Activated T-helper 2 cell treated with anti-CD3 and anti-CD28 coated beads, Interferon-gamma antibody, Interleukin-2, Interleukin-4, amounts not matched to agents 10 μg/mL and 5 μg/mL and 100 μg/mL, durations not matched to agents 14 hours and 24 hours and 36 hours (primary cell): ENCODE measurements at regions not wholly inside any gene's neighbourhood (a gene's known extent, or its start where the extent isn't known, plus 50 kb on each side); places are given as distances from the start of the nearest gene placed in this dataset.
"Not testable (repeated sequence)": the region's sequence is repeated elsewhere in the genome, so short reads cannot be mapped to it uniquely, and the experiment has no call there.

Experiments used
- DNase-seq: peaks from one replicate; pipeline ENCODE4 v3.0.0; 2021; ENCODE audit warnings: low spot score
- H3K27ac Mint-ChIP-seq: one replicate; pipeline ENCODE4 v1.8.0; 2021; ENCODE audit warnings: mixed read lengths
- H3K27me3 Mint-ChIP-seq: one replicate; pipeline ENCODE4 v1.8.0; 2021; ENCODE audit warnings: low read depth, mixed read lengths
- H3K36me3 Mint-ChIP-seq: one replicate; pipeline ENCODE4 v1.8.0; 2021; ENCODE audit warnings: low read depth, mixed read lengths
- H3K4me1 Mint-ChIP-seq: one replicate; pipeline ENCODE4 v1.8.0; 2021; ENCODE audit warnings: low read depth, mixed read lengths
- H3K4me3 Mint-ChIP-seq: one replicate; pipeline ENCODE4 v1.8.0; 2021; ENCODE audit warnings: low read depth, mild to moderate bottlenecking, moderate library complexity, mixed read lengths
- H3K9me3 Mint-ChIP-seq: one replicate; pipeline ENCODE4 v1.8.0; 2021; ENCODE audit warnings: mixed read lengths
- intact Hi-C: fragments of 100-400 bp; cut with micrococcal nuclease; formaldehyde crosslinking; loops from one replicate; pipeline ENCODE4 v1.15.1; 2023

- Mint-ChIP-seq H3K4me3 (no peak overlapping the region), H3K4me1 (peaks cover 28% of the 10 kb centered on the region), H3K27ac (no peak overlapping the region), H3K27me3 (peaks cover 15% of the 10 kb centered on the region), H3K36me3 (peaks cover 41% of the 10 kb centered on the region), H3K9me3 (peaks cover 44% of the 10 kb centered on the region)
- DNase-seq: no peak
- intact Hi-C loops: loop anchor here (2.0 to 5.0 kb wide), 6 partner anchors 61 to 246 kb away; partner anchors contain the start of genes EMB and PARP8
Observed at GRCh38 chr5:50501491-50502228, 60.6 kb upstream of the EMB start.

DNA sequence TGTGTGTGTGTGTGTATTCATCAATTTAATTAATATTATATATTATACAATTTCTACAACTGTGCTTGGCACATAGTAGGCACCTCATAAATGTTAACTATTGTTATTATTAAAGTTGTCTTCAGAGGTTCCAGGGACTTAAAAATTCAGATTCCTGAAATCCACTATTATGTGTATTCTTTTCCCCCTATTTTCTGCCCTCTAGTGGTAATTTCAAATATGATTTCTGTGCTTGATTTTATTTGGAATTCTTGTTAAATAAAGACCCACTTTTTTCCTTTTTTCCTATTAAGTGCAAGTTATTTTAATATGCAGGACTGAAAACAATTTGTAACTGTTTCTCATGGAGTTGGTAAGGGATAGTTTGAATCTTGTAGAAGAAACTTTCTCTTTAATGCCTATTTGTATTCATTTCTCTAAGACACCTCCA is 72.0 kb upstream of the EMB start:
- peaks cover 16% of the 10 kb centered on the region for H3K9me3 Mint-ChIP-seq

GRCh38 chr5:50521060-50521459 is 80.0 kb upstream of the EMB start:
- H3K27ac Mint-ChIP-seq, DNase-seq, intact Hi-C loops, H3K4me3 Mint-ChIP-seq, H3K36me3 Mint-ChIP-seq, H3K27me3 Mint-ChIP-seq: not testable (repeated sequence)
- Mint-ChIP-seq H3K9me3 (peaks cover 35% of the 10 kb centered on the region), H3K4me1 (peaks cover 12% of the 10 kb centered on the region)

More for the DNA sequence above, 72.0 kb upstream of the EMB start:
- H3K27ac Mint-ChIP-seq, DNase-seq, H3K4me3 Mint-ChIP-seq, H3K27me3 Mint-ChIP-seq, H3K36me3 Mint-ChIP-seq, intact Hi-C loops: not testable (repeated sequence)
- peaks cover 11% of the 10 kb centered on the region for H3K4me1 Mint-ChIP-seq

- not testable (repeated sequence) for H3K36me3 Mint-ChIP-seq
Observed at GRCh38 chr5:50527514-50528060, 86.5 kb upstream of the EMB start.

DNA sequence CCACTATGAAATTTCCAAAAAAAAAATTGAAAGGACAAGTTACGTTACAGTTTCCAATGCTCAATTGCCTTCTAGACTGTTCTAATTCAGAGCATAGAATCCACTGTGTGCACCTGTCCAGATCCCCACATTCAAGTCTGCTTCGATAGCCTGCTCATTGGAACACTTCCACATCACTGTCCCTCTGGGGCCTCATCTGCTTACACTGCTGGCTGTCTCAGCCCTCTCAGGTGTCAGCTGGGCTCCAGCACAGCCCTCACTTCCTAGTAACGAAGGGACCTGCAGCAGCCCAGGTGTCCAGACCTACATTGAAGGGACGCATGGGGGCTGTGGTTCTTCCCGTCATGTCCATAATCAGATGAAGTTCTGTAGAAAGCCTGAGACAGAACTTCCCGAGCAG is 94.3 kb upstream of the EMB start:
- H3K9me3 Mint-ChIP-seq: peaks cover 16% of the 10 kb centered on the region
- H3K36me3 Mint-ChIP-seq: peaks cover 4% of the 10 kb centered on the region
- intact Hi-C loops: no loop called here
- peaks cover 2% of the 10 kb centered on the region for H3K27me3 Mint-ChIP-seq
- no peak for DNase-seq
- H3K4me1 Mint-ChIP-seq: peaks cover 6% of the 10 kb centered on the region
- no peak overlapping the region for H3K27ac Mint-ChIP-seq
- no peak overlapping the region for H3K4me3 Mint-ChIP-seq

More at GRCh38 chr5:50527514-50528060, 86.5 kb upstream of the EMB start:
- H3K4me3 Mint-ChIP-seq, DNase-seq, H3K27me3 Mint-ChIP-seq, H3K9me3 Mint-ChIP-seq, intact Hi-C loops, H3K27ac Mint-ChIP-seq: not testable (repeated sequence)
- H3K4me1 Mint-ChIP-seq: peaks cover 12% of the 10 kb centered on the region

- peaks cover 23% of the 10 kb centered on the region for H3K9me3 Mint-ChIP-seq
- H3K27me3 Mint-ChIP-seq, DNase-seq, H3K27ac Mint-ChIP-seq, H3K4me1 Mint-ChIP-seq, intact Hi-C loops, H3K36me3 Mint-ChIP-seq, H3K4me3 Mint-ChIP-seq: not testable (repeated sequence)
Observed at GRCh38 chr5:50537534-50537933, 96.4 kb upstream of the EMB start.

GRCh38 chr5:50547303-50547702 is 106.2 kb upstream of the EMB start:
- no peak overlapping the region for H3K27ac Mint-ChIP-seq
- DNase-seq: no peak
- intact Hi-C loops: no loop called here
- peaks cover 25% of the 10 kb centered on the region for H3K9me3 Mint-ChIP-seq
- no peak overlapping the region for H3K4me3 Mint-ChIP-seq
- peaks cover 7% of the 10 kb centered on the region for H3K36me3 Mint-ChIP-seq
- H3K27me3 Mint-ChIP-seq: no peaks in the 10 kb centered on the region
- H3K4me1 Mint-ChIP-seq: peaks cover 8% of the 10 kb centered on the region

DNA sequence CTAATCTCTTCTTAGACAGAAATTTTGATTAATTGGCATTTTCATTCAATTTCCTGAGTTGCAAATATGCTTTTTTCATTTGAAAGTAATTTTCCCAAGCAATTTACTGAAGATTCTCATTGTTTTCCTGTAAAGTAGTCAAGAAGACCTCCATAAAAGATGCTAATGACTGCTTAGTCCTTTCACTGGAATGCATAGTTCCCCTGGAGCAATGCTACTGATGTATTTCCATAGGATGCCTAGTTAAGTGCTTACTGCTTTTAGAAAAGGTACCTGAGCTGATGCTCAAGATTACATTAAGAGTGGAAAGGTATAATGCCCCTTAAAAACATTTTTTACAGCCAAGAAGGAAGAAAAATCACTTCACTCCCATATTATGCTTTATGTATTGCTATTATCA is 109.2 kb upstream of the EMB start:
- Mint-ChIP-seq H3K4me1 (peaks cover 14% of the 10 kb centered on the region), H3K27ac (no peak overlapping the region), H3K36me3 (peaks cover under 1% of the 10 kb centered on the region), H3K9me3 (peaks cover 6% of the 10 kb centered on the region), H3K4me3 (no peak overlapping the region), H3K27me3 (no peaks in the 10 kb centered on the region)
- no peak for DNase-seq
- intact Hi-C loops: no loop called here

- Mint-ChIP-seq H3K27me3 (no peaks in the 10 kb centered on the region), H3K9me3 (peaks cover 6% of the 10 kb centered on the region), H3K27ac (no peak overlapping the region), H3K36me3 (no peaks in the 10 kb centered on the region), H3K4me1 (peaks cover 14% of the 10 kb centered on the region), H3K4me3 (no peak overlapping the region)
- DNase-seq: no peak
- intact Hi-C loops: no loop called here
Observed at GRCh38 chr5:50550993-50551392, 109.9 kb upstream of the EMB start.

- intact Hi-C loops: no loop called here
- H3K9me3 Mint-ChIP-seq: no peaks in the 10 kb centered on the region
- no peak overlapping the region for H3K4me3 Mint-ChIP-seq
- no peak overlapping the region for H3K27ac Mint-ChIP-seq
- no peaks in the 10 kb centered on the region for H3K27me3 Mint-ChIP-seq
- peaks cover 9% of the 10 kb centered on the region for H3K4me1 Mint-ChIP-seq
- DNase-seq: no peak
- no peaks in the 10 kb centered on the region for H3K36me3 Mint-ChIP-seq
Observed at GRCh38 chr5:50553560-50553984, 112.5 kb upstream of the EMB start.

DNA sequence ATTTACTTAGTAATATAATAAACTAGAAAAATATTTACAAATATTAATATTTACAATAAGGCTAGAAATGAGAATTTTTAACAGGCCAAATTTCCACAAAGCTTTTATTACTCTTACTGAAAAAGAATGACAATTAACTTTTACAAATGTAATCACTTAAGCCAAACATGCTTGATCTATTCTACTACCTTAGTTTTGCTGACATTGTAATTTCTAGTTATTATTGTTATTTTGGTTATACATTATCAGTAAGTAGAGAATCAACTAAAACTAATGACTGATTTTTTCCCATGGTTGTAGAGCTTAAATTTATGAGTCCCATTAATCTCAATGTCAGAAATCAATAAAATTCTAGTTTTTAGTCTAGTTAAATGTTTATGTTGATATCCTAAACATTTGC is 107.8 kb upstream of the PARP8 start:
- H3K4me1 Mint-ChIP-seq, H3K9me3 Mint-ChIP-seq, H3K27me3 Mint-ChIP-seq, H3K4me3 Mint-ChIP-seq, DNase-seq, intact Hi-C loops, H3K36me3 Mint-ChIP-seq, H3K27ac Mint-ChIP-seq: not testable (repeated sequence)

- H3K27ac Mint-ChIP-seq: no peak overlapping the region
- no peaks in the 10 kb centered on the region for H3K9me3 Mint-ChIP-seq
- H3K27me3 Mint-ChIP-seq: no peaks in the 10 kb centered on the region
- H3K36me3 Mint-ChIP-seq: no peaks in the 10 kb centered on the region
- no peak for DNase-seq
- H3K4me1 Mint-ChIP-seq: peaks cover 19% of the 10 kb centered on the region
- H3K4me3 Mint-ChIP-seq: no peak overlapping the region
- intact Hi-C loops: loop anchor here (5.0 kb wide), 1 partner anchor 118 kb away; the partner anchor contains the start of gene EMB
Observed at GRCh38 chr5:50559955-50560354, 106.5 kb upstream of the PARP8 start.

DNA sequence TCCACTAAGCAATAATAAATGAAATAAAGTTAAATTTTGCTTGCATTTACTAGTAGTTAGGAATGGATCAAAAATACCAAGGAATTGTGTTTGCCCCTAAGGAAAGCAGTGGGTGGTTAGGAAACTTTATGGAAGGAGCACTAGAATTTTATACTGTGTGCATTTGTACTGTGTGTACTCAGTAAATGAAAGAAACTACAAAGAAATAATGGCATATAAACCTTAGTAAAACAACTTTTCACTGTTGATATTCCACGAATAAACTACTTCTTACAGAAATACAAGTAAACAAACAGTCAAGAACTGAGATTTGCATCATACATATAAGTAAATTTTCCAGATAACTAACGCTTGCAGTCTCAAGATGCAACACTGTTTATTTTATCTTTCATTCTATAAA is 103.7 kb upstream of the PARP8 start:
- Mint-ChIP-seq H3K4me3 (no peak overlapping the region), H3K36me3 (peaks cover 21% of the 10 kb centered on the region), H3K27me3 (no peaks in the 10 kb centered on the region), H3K9me3 (peaks cover 16% of the 10 kb centered on the region), H3K4me1 (peaks cover 37% of the 10 kb centered on the region), H3K27ac (no peak overlapping the region)
- DNase-seq: no peak
- intact Hi-C loops: loop anchor here (5.0 kb wide), 1 partner anchor 120 kb away; the partner anchor contains the start of gene EMB
